Skin epidermis (tissue), 12 donors: ENCODE measurements at regions not wholly inside any gene's neighbourhood (a gene's known extent, or its start where the extent isn't known, plus 50 kb on each side); places are given as distances from the start of the nearest gene placed in this dataset.
"Not testable (repeated sequence)": the region's sequence is repeated elsewhere in the genome, so short reads cannot be mapped to it uniquely, and the experiment has no call there.

Experiments used
- H3K27ac ChIP-seq, 21 experiments: fragments of 200-600 bp; sonication (generic) in 11 of 21; one replicate each; pipeline ENCODE4 v1.5.0; 2020; ENCODE audit warnings: mild to moderate bottlenecking in 3 of 21, inconsistent platforms in 2 of 21, moderate library complexity in 2 of 21
- H3K4me3 ChIP-seq, 7 experiments: fragments of 200-600 bp; sonication (generic) in 2 of 7; one replicate each; pipeline ENCODE4 v1.5.0; 2020; ENCODE audit warnings: inconsistent platforms in 2 of 7, mild to moderate bottlenecking in 2 of 7, moderate library complexity in 1 of 7

- H3K27ac ChIP-seq, H3K4me3 ChIP-seq: not testable (repeated sequence)
Measured at GRCh38 chr3:61494309-61494708, 67.1 kb upstream of the PTPRG start.

GRCh38 chr3:61497463-61497862 lies 63.9 kb upstream of the PTPRG start:
- H3K27ac ChIP-seq, result no peak overlapping the region
- H3K4me3 ChIP-seq, result no peak overlapping the region

DNA sequence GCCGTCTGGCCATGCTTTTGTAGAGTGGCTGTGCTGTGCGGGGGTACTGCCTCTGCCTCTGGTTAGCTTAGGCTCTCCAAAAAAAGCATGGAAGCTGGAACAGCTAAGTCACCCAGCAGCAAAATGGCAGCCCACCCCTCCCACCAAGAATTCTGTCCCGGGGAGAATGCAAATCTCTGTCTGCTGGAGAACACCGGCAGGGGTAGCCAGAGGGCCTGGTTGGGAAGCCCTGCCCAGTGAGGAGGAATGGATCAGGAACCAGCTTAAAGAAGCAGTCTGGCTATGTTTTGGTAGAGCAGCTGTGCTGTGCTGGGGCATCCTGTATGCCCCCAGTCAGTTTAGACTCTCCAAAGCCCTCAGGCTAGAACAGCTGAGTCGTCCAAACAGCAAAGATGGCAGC lies 56.2 kb upstream of the PTPRG start:
- Histone ChIP-seq H3K27ac (no peak overlapping the region), H3K4me3 (no peak overlapping the region)

DNA sequence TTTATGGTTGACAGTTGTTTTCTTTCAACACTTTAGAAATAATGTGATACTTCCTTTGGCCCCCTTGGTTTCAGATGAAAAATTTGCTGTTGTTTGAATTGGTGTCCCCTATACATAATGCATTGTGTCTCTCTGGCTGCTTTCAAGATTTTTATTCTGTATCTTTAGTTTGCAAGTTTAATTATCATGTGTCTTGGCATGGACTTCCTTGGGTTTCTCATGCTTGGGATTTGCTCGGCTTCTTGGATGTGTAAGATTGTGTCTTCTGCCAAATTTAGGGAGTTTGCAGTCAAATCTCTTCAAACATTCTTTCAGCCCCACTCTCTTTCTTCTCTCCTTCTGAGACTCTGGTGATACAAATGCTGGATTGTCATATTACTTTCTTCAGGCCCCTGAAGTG lies 53.4 kb upstream of the PTPRG start:
- H3K4me3 ChIP-seq, result no peak overlapping the region

More for the DNA sequence above, 53.4 kb upstream of the PTPRG start:
- H3K27ac ChIP-seq, result no peak overlapping the region
